ENCODE measurements at regions not wholly inside any gene's neighbourhood (a gene's known extent, or its start where the extent isn't known, plus 50 kb on each side); places are given as distances from the start of the nearest gene placed in this dataset.
A peak's percentile ranks its signal among the peaks of the same experiment; 100 is the strongest.

- no peak for DNase-seq (ENCODE audit: extremely low spot score, unreplicated experiment)
- Mint-ChIP-seq H3K27me3 (ENCODE audit: unreplicated experiment) (no peaks in the 10 kb centered on the region), H3K9me3 (ENCODE audit: unreplicated experiment) (no peaks in the 10 kb centered on the region), H3K4me3 (ENCODE audit: unreplicated experiment) (no peak overlapping the region), H3K27ac (ENCODE audit: unreplicated experiment) (no peak overlapping the region), H3K36me3 (ENCODE audit: unreplicated experiment) (no peaks in the 10 kb centered on the region), H3K4me1 (ENCODE audit: unreplicated experiment) (peaks cover 3% of the 10 kb centered on the region)
- TF ChIP-seq CTCF (IDR thresholded peaks at IDR 0.05) = no peak
Measured at GRCh38 chr4:31442236-31442635, 722.1 kb downstream of the PCDH7 start.

GRCh38 chr4:31445526-31445925 lies 725.4 kb downstream of the PCDH7 start:
- Mint-ChIP-seq H3K36me3 (ENCODE audit: unreplicated experiment) (no peaks in the 10 kb centered on the region), H3K9me3 (ENCODE audit: unreplicated experiment) (peaks cover 3% of the 10 kb centered on the region), H3K4me3 (ENCODE audit: unreplicated experiment) (no peak overlapping the region), H3K27me3 (ENCODE audit: unreplicated experiment) (no peaks in the 10 kb centered on the region), H3K4me1 (ENCODE audit: unreplicated experiment) (peaks cover 3% of the 10 kb centered on the region), H3K27ac (ENCODE audit: unreplicated experiment) (no peak overlapping the region)
- TF ChIP-seq CTCF (IDR thresholded peaks at IDR 0.05) = no peak
- DNase-seq (ENCODE audit: extremely low spot score, unreplicated experiment) = no peak

GRCh38 chr4:31455612-31456011 lies 735.4 kb downstream of the PCDH7 start:
- peaks cover 19% of the 10 kb centered on the region for H3K4me1 Mint-ChIP-seq (ENCODE audit: unreplicated experiment)
- no peaks in the 10 kb centered on the region for H3K27me3 Mint-ChIP-seq (ENCODE audit: unreplicated experiment)
- no peak for TF ChIP-seq CTCF (IDR thresholded peaks at IDR 0.05)
- no peak overlapping the region for H3K27ac Mint-ChIP-seq (ENCODE audit: unreplicated experiment)
- H3K4me3 Mint-ChIP-seq (ENCODE audit: unreplicated experiment) = no peak overlapping the region
- H3K36me3 Mint-ChIP-seq (ENCODE audit: unreplicated experiment) = no peaks in the 10 kb centered on the region
- DNase-seq (ENCODE audit: extremely low spot score, unreplicated experiment) = no peak
- peaks cover 10% of the 10 kb centered on the region for H3K9me3 Mint-ChIP-seq (ENCODE audit: unreplicated experiment)

GRCh38 chr4:31458813-31459212 lies 738.6 kb downstream of the PCDH7 start:
- peaks cover 28% of the 10 kb centered on the region for H3K4me1 Mint-ChIP-seq (ENCODE audit: unreplicated experiment)
- no peak overlapping the region for H3K4me3 Mint-ChIP-seq (ENCODE audit: unreplicated experiment)
- peak overlapping the region; percentile 76 for H3K27ac Mint-ChIP-seq (ENCODE audit: unreplicated experiment)
- H3K27me3 Mint-ChIP-seq (ENCODE audit: unreplicated experiment) = no peaks in the 10 kb centered on the region
- DNase-seq (ENCODE audit: extremely low spot score, unreplicated experiment) = no peak
- H3K36me3 Mint-ChIP-seq (ENCODE audit: unreplicated experiment) = no peaks in the 10 kb centered on the region
- TF ChIP-seq CTCF (IDR thresholded peaks at IDR 0.05) = no peak
- H3K9me3 Mint-ChIP-seq (ENCODE audit: unreplicated experiment) = no peaks in the 10 kb centered on the region

- H3K9me3 Mint-ChIP-seq (ENCODE audit: unreplicated experiment) = no peaks in the 10 kb centered on the region
- H3K36me3 Mint-ChIP-seq (ENCODE audit: unreplicated experiment) = no peaks in the 10 kb centered on the region
- DNase-seq (ENCODE audit: extremely low spot score, unreplicated experiment) = no peak
- peaks cover 28% of the 10 kb centered on the region for H3K4me1 Mint-ChIP-seq (ENCODE audit: unreplicated experiment)
- H3K27ac Mint-ChIP-seq (ENCODE audit: unreplicated experiment) = no peak overlapping the region
- no peak overlapping the region for H3K4me3 Mint-ChIP-seq (ENCODE audit: unreplicated experiment)
- TF ChIP-seq CTCF (IDR thresholded peaks at IDR 0.05) = no peak
- no peaks in the 10 kb centered on the region for H3K27me3 Mint-ChIP-seq (ENCODE audit: unreplicated experiment)
Measured at GRCh38 chr4:31461421-31461820, 741.3 kb downstream of the PCDH7 start.
